Esophagus squamous epithelium (tissue), 5 donors: ENCODE measurements at regions not wholly inside any gene's neighbourhood (a gene's known extent, or its start where the extent isn't known, plus 50 kb on each side); places are given as distances from the start of the nearest gene placed in this dataset.

Experiments
- DNase-seq: peaks from one replicate; lab custom pipeline; 2025; lab: John Stamatoyannopoulos, UW
- H3K27ac ChIP-seq, 4 donors: fragments of 200-600 bp; sonication (generic); one replicate each; pipeline ENCODE4 v1.5.1; 2016 to 2019; ENCODE audit warnings: mild to moderate bottlenecking in 1 of 4
- H3K27me3 ChIP-seq, 4 donors: fragments of 200-600 bp; sonication (generic); 1 replicate in 3 of 4; 2 replicates in 1 of 4; pipeline versions ENCODE4 v1.5.1 to v1.6.0; 2017 to 2021; ENCODE audit warnings: antibody characterized with exemption in 1 of 4
- H3K36me3 ChIP-seq, 3 donors: fragments of 200-600 bp; sonication (generic); one replicate each; pipeline ENCODE4 v1.5.1; 2016 to 2019
- H3K4me1 ChIP-seq, 3 donors: fragments of 200-600 bp; sonication (generic); one replicate each; pipeline ENCODE4 v1.5.1; 2017 to 2019
- H3K4me3 ChIP-seq, 4 donors: fragments of 200-600 bp; sonication (generic); 1 replicate in 3 of 4; 2 replicates in 1 of 4; pipeline ENCODE4 v1.5.1; 2016 to 2019; ENCODE audit warnings: mild to moderate bottlenecking in 2 of 4, moderate library complexity in 1 of 4
- H3K9me3 ChIP-seq, 3 donors: fragments of 200-600 bp; sonication (generic); one replicate each; pipeline ENCODE4 v1.5.1; 2016 to 2019
- CTCF ChIP-seq, 6 experiments: fragments of 450-650 bp in 4 of 6; fragments of 200-600 bp in 2 of 6; sonication (generic) in 2 of 6; IDR thresholded peaks; one replicate each; pipeline ENCODE4 v1.5.1; 2016 to 2019; ENCODE audit warnings: antibody characterized with exemption in 6 of 6, mild to moderate bottlenecking in 4 of 6, moderate library complexity in 4 of 6
- POLR2A ChIP-seq, 4 donors: fragments of 450-650 bp; IDR thresholded peaks; one replicate each; pipeline ENCODE4 v1.6.1; 2017; ENCODE audit warnings: antibody characterized with exemption in 4 of 4, mild to moderate bottlenecking in 4 of 4, moderate library complexity in 3 of 4
- WGBS, 2 donors: methylation state at CpG; one replicate each; pipeline ENCODE4 v1.1.5; 2018; 5-methylcytosine and 5-hydroxymethylcytosine counted together
- intact Hi-C: fragments of 100-400 bp; cut with DNase I; formaldehyde crosslinking; loops from one replicate; pipeline ENCODE4 v1.15.0; 2022
- donor health status: DM: yes; HTN: yes; CAD: no.

GRCh38 chr2:128640166-128640844 lies 321.6 kb upstream of the HS6ST1 start:
- Histone ChIP-seq H3K4me1 (no peaks in the 10 kb centered on the region), H3K36me3 (no peaks in the 10 kb centered on the region), H3K4me3 (no peak overlapping the region), H3K27ac (no peak overlapping the region), H3K27me3 (no peaks in the 10 kb centered on the region), H3K9me3 (no peaks in the 10 kb centered on the region)
- intact Hi-C loops = no loop called here
- 80 to 100% methylated on average over 2 of the region's 4 CpGs for WGBS, 2 donors
- no peak for DNase-seq
- no peak for TF ChIP-seq POLR2A (IDR thresholded peaks at IDR 0.05)
- no peak for TF ChIP-seq CTCF (IDR thresholded peaks at IDR 0.05)

DNA sequence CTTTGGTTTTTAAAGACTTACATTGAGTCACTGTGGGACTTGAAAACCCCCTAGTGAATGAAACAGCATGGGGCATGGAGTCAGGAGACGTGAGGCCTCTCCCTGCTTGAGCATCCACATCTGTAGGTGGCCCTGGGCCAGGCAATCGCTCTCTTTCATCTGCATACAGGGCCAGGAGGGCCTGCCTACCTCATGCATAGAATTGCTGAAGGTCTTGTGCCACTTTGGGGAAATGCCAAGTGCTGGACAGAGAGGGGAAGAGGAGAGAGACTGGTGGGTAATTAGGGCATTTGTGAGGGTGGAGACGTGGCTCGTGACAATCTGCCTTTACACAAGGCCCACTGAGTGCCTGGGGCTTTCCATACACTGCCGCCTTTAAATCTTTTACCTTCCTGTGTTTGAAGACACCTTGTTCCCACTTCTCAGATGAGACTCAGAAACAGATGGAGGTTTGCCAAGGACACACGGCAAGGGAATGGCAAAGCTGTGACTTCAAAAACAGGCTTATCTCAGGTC lies 322.2 kb upstream of the HS6ST1 start:
- Histone ChIP-seq H3K9me3 (no peaks in the 10 kb centered on the region), H3K36me3 (no peaks in the 10 kb centered on the region), H3K27ac (no peak overlapping the region), H3K27me3 (no peaks in the 10 kb centered on the region), H3K4me1 (no peaks in the 10 kb centered on the region), H3K4me3 (no peak overlapping the region)
- 80 to 81% methylated on average over 5 to 6 of the region's 6 CpGs for WGBS, 2 donors
- TF ChIP-seq POLR2A (IDR thresholded peaks at IDR 0.05) (no peak), CTCF (IDR thresholded peaks at IDR 0.05) (no peak)
- intact Hi-C loops = no loop called here
- DNase-seq = no peak

GRCh38 chr2:128641421-128642080 lies 322.9 kb upstream of the HS6ST1 start:
- H3K4me3 ChIP-seq = no peak overlapping the region
- intact Hi-C loops = no loop called here
- no peak for DNase-seq
- TF ChIP-seq CTCF (IDR thresholded peaks at IDR 0.05) (no peak), POLR2A (IDR thresholded peaks at IDR 0.05) (no peak)
- no peaks in the 10 kb centered on the region for H3K4me1 ChIP-seq
- 91 to 92% methylated on average over 9 to 11 of the region's 11 CpGs for WGBS, 2 donors
- H3K27me3 ChIP-seq = no peaks in the 10 kb centered on the region
- no peaks in the 10 kb centered on the region for H3K9me3 ChIP-seq
- H3K36me3 ChIP-seq = no peaks in the 10 kb centered on the region
- H3K27ac ChIP-seq = no peak overlapping the region

- no peaks in the 10 kb centered on the region for H3K27me3 ChIP-seq
- intact Hi-C loops = no loop called here
- WGBS, 2 donors = 86 to 92% methylated on average over 5 of the region's 5 CpGs
These were observed 323.6 kb upstream of the HS6ST1 start for GRCh38 chr2:128642316-128642715.

More at GRCh38 chr2:128642316-128642715, 323.6 kb upstream of the HS6ST1 start:
- no peak for DNase-seq
- H3K36me3 ChIP-seq = no peaks in the 10 kb centered on the region
- H3K4me3 ChIP-seq = no peak overlapping the region
- no peak overlapping the region for H3K27ac ChIP-seq
- no peak for TF ChIP-seq POLR2A (IDR thresholded peaks at IDR 0.05)
- no peak for TF ChIP-seq CTCF (IDR thresholded peaks at IDR 0.05)
- H3K4me1 ChIP-seq = no peaks in the 10 kb centered on the region
- H3K9me3 ChIP-seq = no peaks in the 10 kb centered on the region
